IPS DF 6.9 (cell line): ENCODE measurements at regions not wholly inside any gene's neighbourhood (a gene's known extent, or its start where the extent isn't known, plus 50 kb on each side); places are given as distances from the start of the nearest gene placed in this dataset.

ENCODE experiments used
- DNase-seq: peaks from one replicate; pipeline ENCODE4 v3.0.0-alpha.2; 2013; ENCODE audit warnings: low read depth, low spot score
- H3K27ac ChIP-seq: one replicate; pipeline ENCODE4 v1.5.1; 2013; ENCODE audit warnings: low read length, control low read depth
- H3K27me3 ChIP-seq: 2 replicates; pipeline ENCODE4 v1.6.1; 2013; ENCODE audit warnings: mild to moderate bottlenecking, low read length; ENCODE audit not compliant: control insufficient read depth, insufficient read depth
- H3K36me3 ChIP-seq: 2 replicates; pipeline ENCODE4 v1.6.1; 2013; ENCODE audit warnings: low read length; ENCODE audit not compliant: control insufficient read depth, insufficient read depth
- H3K4me1 ChIP-seq: 2 replicates; pipeline ENCODE4 v1.6.1; 2013; ENCODE audit warnings: low read length; ENCODE audit not compliant: control insufficient read depth, insufficient read depth
- H3K4me3 ChIP-seq: 2 replicates; pipeline ENCODE4 v1.5.1; 2013; ENCODE audit warnings: mild to moderate bottlenecking, low read length
- H3K9me3 ChIP-seq: 2 replicates; pipeline ENCODE4 v1.6.1; 2013; ENCODE audit warnings: low read length, inconsistent platforms; ENCODE audit not compliant: control insufficient read depth, insufficient read depth
- WGBS: extraction: QIAGEN DNeasy Blood & Tissue Kit; methylation state at CpG from one replicate; pipeline ENCODE4 v1.1.7; 2013; ENCODE audit warnings: mixed read lengths, missing lambda C conversion rate; ENCODE audit not compliant: insufficient read length, insufficient coverage; 5-methylcytosine and 5-hydroxymethylcytosine counted together

DNA sequence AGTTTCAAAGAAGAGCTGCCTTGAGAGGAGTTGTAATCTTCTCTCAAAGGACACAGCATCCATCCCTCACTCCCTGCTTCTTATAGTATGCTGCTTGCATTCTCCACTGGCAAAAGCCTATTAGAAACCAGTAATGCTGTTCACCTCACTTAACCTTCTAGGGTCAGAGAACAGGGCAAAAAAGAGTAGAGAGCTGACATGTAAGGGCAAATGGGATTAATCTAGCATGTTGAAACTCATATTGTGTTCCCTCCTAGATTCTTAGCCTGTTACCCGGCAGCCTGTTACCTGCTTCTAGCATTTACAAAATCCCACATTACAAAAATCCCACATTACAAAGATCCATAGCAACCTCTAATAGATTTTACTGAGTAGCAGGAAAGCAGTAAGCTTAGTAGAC is 244.7 kb downstream of the SLC7A11 start:
- Histone ChIP-seq H3K27me3 (no peaks in the 10 kb centered on the region), H3K36me3 (no peaks in the 10 kb centered on the region), H3K9me3 (no peaks in the 10 kb centered on the region), H3K4me3 (no peak overlapping the region), H3K4me1 (no peaks in the 10 kb centered on the region), H3K27ac (no peak overlapping the region)
- no CpG with 5 or more reads among the region's 1 CpG for WGBS
- DNase-seq = no peak

DNA sequence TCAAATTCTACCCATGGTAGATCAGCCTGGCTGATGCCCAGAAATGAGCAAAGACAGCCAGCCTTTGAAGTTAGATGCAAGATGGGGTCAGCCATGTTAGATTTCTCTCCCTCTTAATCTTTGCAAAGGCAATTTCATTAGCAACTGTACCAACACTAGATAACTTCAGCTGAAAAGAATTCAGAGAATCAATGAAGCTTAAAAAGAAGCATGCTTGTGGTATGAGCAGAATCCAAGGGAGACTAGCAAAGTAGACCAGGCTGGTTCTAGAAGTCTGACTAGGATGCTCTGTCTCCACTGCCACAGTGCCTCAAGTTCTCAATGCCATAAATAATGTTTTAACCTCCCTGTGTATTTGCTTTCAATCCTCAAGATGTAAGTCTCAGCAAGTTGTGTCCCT is 247.3 kb downstream of the SLC7A11 start:
- no peaks in the 10 kb centered on the region for H3K36me3 ChIP-seq
- no peak for DNase-seq
- no peak overlapping the region for H3K4me3 ChIP-seq
- H3K27me3 ChIP-seq = no peaks in the 10 kb centered on the region
- H3K4me1 ChIP-seq = no peaks in the 10 kb centered on the region
- H3K9me3 ChIP-seq = no peaks in the 10 kb centered on the region
- H3K27ac ChIP-seq = no peak overlapping the region

DNA sequence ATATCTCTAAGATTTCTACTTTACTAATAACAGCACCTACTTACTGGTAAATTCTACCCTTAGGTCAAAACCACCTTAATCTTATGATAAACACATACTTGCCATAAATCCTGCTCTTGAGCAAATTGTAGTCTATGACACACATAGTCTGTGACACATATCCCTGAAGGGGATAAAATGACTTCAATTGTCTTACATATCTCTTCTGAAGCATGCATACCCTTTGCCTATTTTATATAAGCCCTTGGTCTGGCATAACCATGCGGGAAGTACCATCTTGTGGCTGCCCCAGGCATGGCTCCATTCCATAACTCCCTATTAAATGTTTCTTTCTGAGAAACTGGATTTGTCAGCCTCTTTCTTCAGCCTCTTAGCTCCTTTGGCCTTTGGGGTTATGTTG is 248.9 kb downstream of the SLC7A11 start:
- Histone ChIP-seq H3K4me3 (no peak overlapping the region), H3K9me3 (no peaks in the 10 kb centered on the region), H3K27me3 (no peaks in the 10 kb centered on the region), H3K4me1 (no peaks in the 10 kb centered on the region), H3K36me3 (no peaks in the 10 kb centered on the region), H3K27ac (no peak overlapping the region)
- no CpG with 5 or more reads among the region's 1 CpG for WGBS
- DNase-seq = no peak

- WGBS = no CpG with 5 or more reads among the region's 3 CpGs
- Histone ChIP-seq H3K4me1 (no peaks in the 10 kb centered on the region), H3K4me3 (no peak overlapping the region), H3K27ac (no peak overlapping the region), H3K9me3 (no peaks in the 10 kb centered on the region), H3K36me3 (no peaks in the 10 kb centered on the region), H3K27me3 (no peaks in the 10 kb centered on the region)
- no peak for DNase-seq
Observed at GRCh38 chr4:137981277-137981676, 260.9 kb downstream of the SLC7A11 start.

DNA sequence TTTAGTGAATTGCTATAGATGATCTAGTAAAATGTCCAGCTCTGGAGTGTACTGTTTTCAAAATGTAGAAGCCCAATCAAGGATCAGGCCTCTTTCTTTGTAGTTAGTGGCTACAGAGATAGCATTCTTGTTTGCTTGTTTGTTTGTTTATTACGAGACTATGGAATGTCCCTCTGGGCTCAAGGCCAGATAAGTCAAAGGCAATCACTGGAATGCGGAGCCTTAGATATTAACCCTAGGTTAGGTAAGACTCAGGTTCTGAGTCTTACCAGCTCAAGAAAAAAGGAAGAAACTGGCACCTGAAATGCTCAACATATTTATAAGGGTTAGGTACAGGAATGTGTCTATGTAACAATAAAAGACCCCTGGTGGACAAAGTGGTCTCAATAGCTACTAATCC is 261.5 kb downstream of the SLC7A11 start:
- no CpG with 5 or more reads among the region's 2 CpGs for WGBS
- no peaks in the 10 kb centered on the region for H3K36me3 ChIP-seq
- H3K4me1 ChIP-seq = no peaks in the 10 kb centered on the region
- DNase-seq = no peak
- H3K4me3 ChIP-seq = no peak overlapping the region
- H3K27ac ChIP-seq = no peak overlapping the region
- H3K9me3 ChIP-seq = no peaks in the 10 kb centered on the region
- H3K27me3 ChIP-seq = no peaks in the 10 kb centered on the region

DNA sequence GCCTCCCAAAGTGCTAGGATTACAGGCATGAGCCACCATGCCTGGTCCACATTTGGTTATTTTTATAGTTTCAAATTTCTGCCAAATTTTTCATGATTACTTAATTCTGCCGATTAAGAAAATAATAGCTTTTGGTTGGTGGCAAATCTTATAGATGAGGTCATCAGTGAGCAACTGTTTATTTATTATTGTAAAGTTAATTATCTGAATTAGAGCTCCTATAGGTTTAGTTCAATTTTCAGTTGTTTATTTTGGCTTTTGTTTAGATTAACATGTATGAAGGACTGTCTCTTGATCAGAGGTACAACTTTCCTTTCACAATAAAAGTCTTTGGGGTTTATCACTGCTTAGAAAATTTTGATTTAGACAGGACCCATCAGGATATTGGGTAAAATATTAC is 262.2 kb downstream of the SLC7A11 start:
- H3K27ac ChIP-seq = no peak overlapping the region
- no peaks in the 10 kb centered on the region for H3K4me1 ChIP-seq
- H3K27me3 ChIP-seq = no peaks in the 10 kb centered on the region
- no peaks in the 10 kb centered on the region for H3K36me3 ChIP-seq
- H3K9me3 ChIP-seq = no peaks in the 10 kb centered on the region
- WGBS = no CpG with 5 or more reads among the region's 1 CpG
- H3K4me3 ChIP-seq = no peak overlapping the region
- no peak for DNase-seq

- Histone ChIP-seq H3K4me1 (no peaks in the 10 kb centered on the region), H3K27me3 (no peaks in the 10 kb centered on the region), H3K36me3 (no peaks in the 10 kb centered on the region), H3K27ac (no peak overlapping the region), H3K4me3 (no peak overlapping the region), H3K9me3 (no peaks in the 10 kb centered on the region)
- WGBS = no CpG with 5 or more reads among the region's 3 CpGs
- DNase-seq = no peak
Observed at GRCh38 chr4:137968956-137969678, 273.0 kb downstream of the SLC7A11 start.

DNA sequence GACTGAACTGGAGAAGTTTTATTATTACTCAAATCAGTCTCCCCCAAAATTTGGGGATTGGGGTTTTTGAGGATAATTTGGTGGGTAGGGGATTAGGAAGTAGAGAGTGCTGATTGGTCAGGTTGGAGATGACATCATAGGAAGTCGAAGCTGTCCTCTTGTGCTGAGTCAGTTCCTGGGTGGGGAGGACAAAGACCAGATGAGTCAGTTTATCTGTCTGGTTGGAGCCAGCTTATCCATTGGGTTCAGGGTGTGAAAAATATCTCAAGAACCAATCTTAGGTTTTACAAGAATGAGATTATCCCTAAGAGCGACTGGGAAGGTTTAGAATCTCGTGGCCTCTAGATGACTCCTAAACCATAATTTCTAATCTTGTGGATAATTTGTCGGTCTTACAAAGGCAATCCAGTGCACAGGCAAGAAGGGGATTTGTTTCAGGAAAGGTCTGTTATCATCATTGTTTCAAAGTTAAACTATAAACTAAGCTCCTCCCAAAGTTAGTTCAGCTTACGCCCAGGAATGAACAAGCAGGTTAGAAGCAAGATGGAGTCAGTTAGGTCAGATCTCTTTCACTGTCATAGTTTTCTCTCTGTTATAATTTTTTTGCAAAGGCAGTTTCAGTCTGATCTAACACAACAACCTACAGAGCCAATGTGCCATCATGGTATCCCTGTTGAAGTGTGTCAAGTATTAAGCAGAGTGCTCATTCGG is 274.5 kb downstream of the SLC7A11 start:
- Histone ChIP-seq H3K27ac (no peak overlapping the region), H3K4me1 (no peaks in the 10 kb centered on the region), H3K4me3 (no peak overlapping the region), H3K9me3 (no peaks in the 10 kb centered on the region), H3K36me3 (no peaks in the 10 kb centered on the region), H3K27me3 (no peaks in the 10 kb centered on the region)
- DNase-seq = no peak
- no CpG with 5 or more reads among the region's 6 CpGs for whole genome bisulfite sequencing

GRCh38 chr4:137966504-137966903 is 275.6 kb downstream of the SLC7A11 start:
- H3K27ac ChIP-seq = no peak overlapping the region
- no CpG with 5 or more reads among the region's 3 CpGs for WGBS

DNA sequence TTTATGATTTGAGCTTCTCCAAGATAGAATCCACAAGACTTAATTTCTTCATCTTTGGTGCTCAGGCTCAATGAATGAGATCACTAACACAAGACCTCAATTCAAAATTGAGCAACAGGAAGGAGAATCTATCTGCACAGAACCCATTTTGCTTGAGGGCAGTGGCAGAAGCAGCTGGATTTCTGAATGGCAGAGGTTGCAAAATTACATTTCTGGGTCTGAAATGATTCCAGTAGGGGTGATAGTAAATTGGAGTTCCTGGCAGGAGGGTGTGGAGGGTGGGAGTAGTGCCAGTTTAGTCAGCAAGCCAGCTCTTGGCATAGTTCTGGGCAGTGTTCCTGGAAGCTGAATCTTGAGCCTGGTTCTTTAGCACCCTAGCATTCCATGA is 281.1 kb downstream of the SLC7A11 start:
- H3K4me3 ChIP-seq = no peak overlapping the region
- no peak for DNase-seq
- no peaks in the 10 kb centered on the region for H3K36me3 ChIP-seq
- no peaks in the 10 kb centered on the region for H3K27me3 ChIP-seq
- H3K9me3 ChIP-seq = no peaks in the 10 kb centered on the region
- H3K27ac ChIP-seq = no peak overlapping the region
- H3K4me1 ChIP-seq = no peaks in the 10 kb centered on the region

More at GRCh38 chr4:137966504-137966903, 275.6 kb downstream of the SLC7A11 start:
- Histone ChIP-seq H3K36me3 (no peaks in the 10 kb centered on the region), H3K9me3 (no peaks in the 10 kb centered on the region), H3K4me3 (no peak overlapping the region), H3K4me1 (no peaks in the 10 kb centered on the region), H3K27me3 (no peaks in the 10 kb centered on the region)
- DNase-seq = no peak
